ENCODE measurements at regions not wholly inside any gene's neighbourhood (a gene's known extent, or its start where the extent isn't known, plus 50 kb on each side); places are given as distances from the start of the nearest gene placed in this dataset.

DNA sequence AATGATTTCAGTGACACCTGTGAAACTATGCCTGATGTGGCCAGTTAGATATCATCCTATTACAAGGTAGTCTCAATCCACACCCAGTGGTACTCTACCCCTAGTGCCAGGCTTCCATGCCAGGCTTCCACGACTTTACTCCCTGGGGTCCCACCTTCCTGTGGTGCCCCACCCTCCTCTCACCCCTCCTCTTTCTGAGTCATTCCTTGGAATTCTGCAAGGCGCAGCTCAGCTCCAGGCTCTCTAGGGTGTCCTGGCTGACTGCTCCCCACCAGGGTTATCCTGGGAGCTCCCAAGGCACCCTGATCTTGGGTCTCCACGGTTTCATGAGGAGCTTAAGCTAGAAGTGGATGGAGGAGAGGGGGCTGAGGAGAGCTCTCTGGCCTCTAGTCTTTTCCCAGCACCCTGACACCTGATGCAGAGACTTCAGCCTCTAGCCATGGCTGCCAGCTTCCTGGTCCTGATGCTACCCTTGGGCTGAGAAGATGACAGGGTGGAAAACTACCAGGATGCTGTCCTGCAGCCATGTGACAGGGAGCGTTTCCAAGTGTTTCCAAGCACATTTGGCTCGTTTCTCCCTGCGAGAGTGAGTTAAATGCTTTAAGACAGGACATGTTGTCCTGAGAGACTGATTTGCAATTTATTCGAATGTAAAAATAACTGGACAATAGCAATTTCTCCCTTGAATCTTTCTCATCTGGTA, 1461.2 kb downstream of the TBC1D22A start:
- intact Hi-C loops (cut with DNase I): no loop called here
- no peak for DNase-seq (ENCODE audit: low spot score)

DNA sequence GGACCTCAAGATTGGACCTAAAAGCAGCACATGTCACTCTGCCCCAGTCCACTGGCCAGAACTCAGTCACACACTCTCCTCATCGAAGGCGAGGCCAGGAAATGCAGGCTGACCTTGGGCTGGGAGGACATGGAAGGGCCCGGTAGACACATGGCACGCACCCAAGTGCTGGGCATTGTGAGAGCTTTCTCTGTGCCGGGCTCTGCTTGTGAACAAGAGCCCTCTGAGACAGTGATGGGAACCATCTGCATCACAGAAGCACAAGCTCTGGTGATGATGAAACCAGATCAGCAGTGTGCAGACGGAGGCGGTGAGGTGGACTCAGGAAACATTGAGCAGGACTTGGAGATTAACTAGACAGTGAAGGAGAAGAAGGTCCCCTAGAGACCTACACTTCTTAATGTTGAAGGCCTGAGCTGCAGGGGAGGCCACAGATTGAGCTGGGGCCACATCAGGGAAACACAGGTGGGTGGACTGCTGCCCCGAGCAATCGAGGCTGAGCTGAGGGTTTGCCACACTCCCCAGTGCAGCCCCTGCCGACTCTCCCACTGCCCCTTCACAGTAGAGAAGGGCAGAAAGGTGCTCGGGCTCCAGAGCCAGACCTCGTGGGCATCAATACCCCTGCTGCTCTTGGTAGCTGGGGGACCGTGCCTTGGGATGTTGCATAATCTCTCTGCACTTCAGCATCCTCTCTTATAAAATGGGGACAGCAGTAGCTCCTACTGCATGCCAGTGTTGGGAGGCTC, 1460.5 kb downstream of the TBC1D22A start:
- DNase-seq (ENCODE audit: low spot score): no peak

DNA sequence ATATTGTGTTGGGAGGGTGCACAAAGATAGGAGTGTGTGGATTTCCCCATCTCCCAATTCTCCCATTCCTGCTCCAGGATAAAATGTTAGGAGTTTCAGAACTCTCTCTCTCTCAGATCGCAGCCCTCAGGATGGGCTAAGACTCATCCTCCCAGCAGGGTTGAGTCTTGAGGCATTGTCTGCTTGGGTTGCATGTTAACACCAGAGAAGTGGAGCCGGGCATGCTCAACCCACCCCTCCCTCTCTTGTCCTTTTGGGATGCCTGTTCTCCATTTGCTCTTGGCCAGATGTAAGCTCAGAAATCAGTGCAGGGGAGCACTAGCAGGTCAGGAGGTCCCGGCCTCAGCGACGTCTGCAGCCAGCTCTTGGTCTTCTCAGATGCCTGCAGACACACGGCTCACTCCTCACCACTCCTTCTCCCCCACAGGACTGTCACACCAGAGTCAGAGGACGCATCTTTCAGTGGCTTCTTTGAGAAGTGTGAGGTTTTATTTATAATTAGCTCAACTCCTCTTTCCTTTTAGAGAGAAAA, 1456.5 kb downstream of the TBC1D22A start:
- intact Hi-C loops (cut with DNase I): no loop called here
- no peak for DNase-seq (ENCODE audit: low spot score)

More for the DNA sequence above, 1460.5 kb downstream of the TBC1D22A start:
- intact Hi-C loops (cut with DNase I): no loop called here

DNA sequence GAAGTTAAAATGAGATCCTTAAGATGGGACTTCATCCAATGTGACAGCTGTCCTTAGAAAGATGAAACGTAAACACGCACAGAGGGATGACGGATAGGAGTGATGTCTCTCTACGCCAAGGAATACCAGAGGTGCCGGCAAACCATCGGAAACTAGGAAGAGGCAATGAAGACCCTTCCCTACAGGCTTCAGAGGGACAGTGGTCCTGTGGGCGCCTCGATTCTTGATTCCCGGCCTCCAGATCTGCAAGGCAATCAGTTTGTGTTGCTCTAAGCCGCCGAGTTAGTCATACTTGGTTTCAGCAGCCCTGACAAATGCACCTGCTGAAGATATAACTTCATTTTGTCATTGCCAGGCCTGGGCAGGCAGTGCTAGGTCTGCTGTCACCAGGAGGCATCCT, 1455.1 kb downstream of the TBC1D22A start:
- no peak for DNase-seq (ENCODE audit: low spot score)
- intact Hi-C loops (cut with DNase I): no loop called here

DNA sequence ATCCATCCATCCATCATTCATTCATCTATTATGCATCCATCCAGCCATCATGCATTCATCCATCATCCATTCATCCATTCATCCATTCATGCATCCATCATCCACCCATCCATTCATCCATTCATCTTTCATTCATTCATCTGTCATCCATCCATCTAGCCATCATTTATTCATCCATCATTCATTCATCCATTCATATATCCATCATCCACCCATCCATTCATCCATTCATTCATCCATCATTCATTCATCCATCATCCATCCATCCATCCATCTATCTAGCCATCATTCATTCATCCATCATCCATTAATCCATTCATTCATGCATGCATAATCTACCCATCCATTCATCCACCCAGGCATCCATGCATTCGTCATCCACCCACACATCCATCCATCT, 1450.3 kb downstream of the TBC1D22A start:
- intact Hi-C loops (cut with DNase I): no loop called here
- no peak for DNase-seq (ENCODE audit: low spot score)

DNA sequence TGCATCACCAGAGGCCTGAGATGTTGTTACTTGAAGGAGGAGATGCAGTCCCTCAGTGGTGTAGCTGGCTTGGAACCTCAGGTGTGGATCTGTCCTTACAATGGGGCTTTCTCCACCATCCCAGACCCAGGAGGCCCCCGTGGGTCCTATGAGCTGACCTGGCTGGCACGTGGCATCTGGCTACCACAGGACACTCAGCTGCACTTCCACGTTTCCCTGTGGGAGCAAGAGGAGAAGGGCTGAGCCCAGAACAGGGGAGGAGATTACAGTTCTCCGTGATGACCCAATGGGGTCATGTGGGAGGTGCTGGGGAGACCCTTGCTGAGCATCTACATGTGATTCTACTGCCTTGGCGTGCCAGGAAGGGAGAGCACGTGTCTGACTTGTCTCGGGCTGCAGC, 1448.4 kb downstream of the TBC1D22A start:
- intact Hi-C loops (cut with DNase I): no loop called here
- DNase-seq (ENCODE audit: low spot score): no peak

DNA sequence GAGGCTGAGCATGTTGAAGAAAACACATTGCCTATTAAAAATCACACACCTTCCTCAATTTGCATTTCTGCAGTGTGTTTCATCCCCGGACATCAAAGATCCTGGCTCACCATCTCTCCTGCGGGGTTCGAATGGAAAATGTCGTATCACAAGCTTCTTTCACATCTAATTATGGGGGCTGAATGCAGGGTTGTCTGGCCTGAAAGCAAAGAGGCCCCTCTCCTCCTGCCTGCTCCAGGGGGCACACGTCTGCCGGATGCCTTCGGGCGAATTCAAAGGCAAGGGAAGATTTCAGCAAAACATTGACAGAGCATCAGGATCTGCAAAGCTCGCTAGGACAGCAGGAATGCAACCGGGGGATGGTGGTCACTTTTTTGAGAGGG, 1447.7 kb downstream of the TBC1D22A start:
- DNase-seq (ENCODE audit: low spot score): no peak
- intact Hi-C loops (cut with DNase I): no loop called here

DNA sequence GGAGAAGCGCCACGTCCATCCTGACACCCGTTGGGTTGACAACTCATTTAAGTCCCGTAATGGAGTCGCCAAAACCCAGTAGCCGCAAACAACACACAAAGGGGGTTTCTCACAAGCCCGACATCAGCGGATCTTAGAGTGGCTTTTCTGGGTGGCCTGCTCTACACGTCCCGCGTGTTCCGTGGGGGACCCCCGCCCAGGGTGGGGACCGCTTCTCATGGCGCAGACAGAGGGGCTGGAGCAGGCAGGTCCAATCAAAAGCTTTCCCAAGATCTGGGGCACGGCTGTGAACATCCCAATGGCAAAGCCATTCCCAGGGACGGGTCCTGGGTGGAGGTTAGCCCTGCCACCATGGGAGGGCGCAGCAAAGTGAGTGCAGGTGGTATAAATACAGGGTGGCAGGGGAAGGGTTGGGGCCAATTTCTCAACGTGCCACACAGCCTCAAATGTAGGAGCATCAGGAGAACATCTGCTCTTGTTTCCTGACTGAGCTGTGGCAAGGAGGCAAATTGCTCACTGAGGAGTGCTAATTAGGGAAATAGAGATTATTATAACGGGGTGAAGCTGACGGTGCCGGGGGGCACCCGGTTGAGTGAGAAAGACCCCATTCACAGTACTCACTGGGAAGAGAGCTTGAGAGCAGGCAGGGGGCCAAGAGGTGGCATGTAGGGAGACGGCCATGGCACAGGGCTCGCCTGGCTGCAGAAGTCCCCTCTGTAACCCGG, 1447.2 kb downstream of the TBC1D22A start:
- DNase-seq (ENCODE audit: low spot score): no peak
- intact Hi-C loops (cut with DNase I): no loop called here

DNA sequence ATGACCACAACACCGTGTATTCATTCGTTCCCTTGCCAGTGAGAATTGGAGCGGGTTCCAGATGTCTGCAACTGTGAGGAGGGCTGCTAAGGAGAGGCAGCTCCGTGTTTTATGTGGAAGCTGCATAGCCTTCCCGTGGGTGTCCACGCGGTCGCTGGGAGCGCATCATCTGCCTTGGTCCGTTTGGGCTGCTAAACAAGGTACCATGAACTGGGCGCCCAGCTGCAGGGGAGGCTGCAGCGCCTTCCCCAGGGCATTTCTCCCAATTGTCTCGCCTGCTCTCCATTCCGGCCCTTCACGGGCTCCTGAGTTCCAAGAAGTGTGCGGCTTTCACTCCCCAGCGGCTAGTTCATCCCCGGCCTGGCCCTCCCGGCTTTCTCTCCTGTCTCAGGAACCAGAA, 1446.4 kb downstream of the TBC1D22A start:
- peak; percentile 71 for DNase-seq (ENCODE audit: low spot score)
- intact Hi-C loops (cut with DNase I): no loop called here

DNA sequence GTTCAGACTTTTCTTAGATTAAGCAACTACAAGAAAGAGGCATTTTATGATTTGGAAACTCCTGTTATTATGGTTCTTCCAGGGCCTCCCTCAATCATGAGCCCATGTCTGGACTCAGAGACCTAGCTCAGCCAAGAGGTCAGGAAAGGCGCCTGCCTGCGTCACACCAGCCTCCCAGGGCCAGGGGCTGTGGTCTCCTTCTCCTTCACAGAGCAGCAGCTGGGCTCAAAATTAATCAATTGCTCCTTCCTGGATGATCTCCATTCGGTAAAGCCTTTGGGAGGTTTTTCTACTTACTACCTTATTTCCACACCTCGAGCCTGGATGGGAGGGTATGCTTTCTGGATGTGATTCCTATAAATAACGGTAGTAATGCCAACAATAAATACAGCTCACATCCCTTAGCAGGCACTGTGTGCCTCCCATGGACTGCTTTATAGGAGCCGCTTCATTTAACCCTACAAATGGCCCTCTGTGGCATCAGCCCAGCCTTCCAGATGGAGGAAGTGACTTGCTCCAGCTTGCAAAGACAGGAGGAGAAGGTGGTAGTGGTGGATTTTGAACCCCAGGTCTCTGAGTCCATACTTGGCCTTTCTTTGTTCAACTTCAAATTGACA, 1445.6 kb downstream of the TBC1D22A start:
- intact Hi-C loops (cut with DNase I): no loop called here
- no peak for DNase-seq (ENCODE audit: low spot score)

DNA sequence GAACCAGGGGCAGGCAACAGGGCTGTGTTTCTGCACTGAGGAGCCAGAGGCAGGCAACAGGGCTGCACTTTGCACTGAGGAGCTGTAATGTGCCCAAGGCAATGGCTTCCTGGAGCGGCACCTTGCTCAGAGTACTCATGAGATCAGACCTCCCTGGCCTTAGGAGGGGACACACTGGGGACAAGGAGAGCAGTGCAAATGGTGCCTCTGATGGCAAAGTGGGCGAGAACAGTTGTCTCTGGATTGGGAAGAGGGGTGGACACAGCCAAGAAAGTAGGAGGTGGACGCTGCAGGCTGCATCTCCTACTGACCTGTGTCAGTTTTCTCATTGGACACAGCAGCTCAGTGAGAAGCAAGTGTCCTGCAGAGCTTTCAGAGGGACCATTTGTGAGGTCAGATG, 1443.3 kb downstream of the TBC1D22A start:
- no peak for DNase-seq (ENCODE audit: low spot score)
- intact Hi-C loops (cut with DNase I): no loop called here

DNA sequence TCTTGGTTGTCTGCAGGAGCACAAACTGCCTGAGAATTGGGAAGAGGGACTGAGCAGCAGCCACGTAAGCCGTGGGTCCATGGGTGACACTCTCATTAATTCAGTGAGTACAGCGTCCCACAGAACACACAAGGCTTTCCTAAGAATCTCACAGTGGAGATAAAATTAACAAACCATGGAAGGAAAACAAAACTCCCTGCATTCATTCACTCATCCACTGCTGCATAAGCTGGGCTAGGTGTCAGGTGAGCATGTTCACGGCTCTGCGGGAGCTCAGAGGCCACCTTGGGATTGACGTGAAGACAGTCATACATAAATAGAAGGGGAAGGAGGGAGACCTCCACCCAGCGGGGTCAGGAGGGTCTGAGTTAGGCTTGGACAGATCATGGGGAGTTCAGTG, 1442.7 kb downstream of the TBC1D22A start:
- intact Hi-C loops (cut with DNase I): no loop called here
- no peak for DNase-seq (ENCODE audit: low spot score)

DNA sequence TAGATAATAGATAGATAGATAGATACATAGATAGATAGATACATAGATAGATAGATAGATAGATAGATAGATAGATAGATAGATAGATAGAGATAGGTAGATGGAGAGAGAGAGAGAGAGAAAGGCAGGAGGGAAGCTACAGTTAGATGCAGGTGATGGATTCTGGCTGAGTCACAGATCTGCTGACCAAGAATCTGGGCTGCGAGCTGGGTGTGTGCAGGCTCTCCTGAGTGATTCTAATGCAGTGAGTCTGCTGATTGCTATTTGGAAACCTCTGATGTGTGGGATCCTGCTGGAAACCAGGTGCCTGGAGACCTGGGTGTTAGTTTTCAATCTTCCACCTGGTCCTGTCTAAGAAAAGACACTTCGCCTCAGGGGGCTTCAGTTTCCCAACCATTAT, 1441.8 kb downstream of the TBC1D22A start:
- DNase-seq (ENCODE audit: low spot score): no peak
- intact Hi-C loops (cut with DNase I): no loop called here

DNA sequence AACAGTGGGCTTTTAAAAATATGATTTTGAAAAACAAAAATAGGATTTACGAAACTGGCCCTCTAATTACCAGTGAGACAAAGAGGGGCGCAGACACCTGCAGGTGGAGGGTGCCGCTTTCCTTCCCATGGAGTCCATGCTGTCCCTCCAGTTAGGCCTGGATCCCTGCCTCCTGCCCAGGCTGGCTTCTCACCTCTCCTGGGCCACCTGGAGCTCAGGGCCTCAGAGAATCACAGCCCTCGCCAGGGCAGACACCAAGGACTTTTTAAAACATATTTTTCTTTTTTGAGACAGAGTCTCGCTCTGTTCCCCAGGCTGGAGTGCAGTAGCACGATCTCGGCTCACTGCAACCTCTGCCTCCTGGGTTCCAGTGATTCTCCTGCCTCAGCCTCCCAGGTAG, 1437.2 kb downstream of the TBC1D22A start:
- intact Hi-C loops (cut with DNase I): no loop called here
- no peak for DNase-seq (ENCODE audit: low spot score)

DNA sequence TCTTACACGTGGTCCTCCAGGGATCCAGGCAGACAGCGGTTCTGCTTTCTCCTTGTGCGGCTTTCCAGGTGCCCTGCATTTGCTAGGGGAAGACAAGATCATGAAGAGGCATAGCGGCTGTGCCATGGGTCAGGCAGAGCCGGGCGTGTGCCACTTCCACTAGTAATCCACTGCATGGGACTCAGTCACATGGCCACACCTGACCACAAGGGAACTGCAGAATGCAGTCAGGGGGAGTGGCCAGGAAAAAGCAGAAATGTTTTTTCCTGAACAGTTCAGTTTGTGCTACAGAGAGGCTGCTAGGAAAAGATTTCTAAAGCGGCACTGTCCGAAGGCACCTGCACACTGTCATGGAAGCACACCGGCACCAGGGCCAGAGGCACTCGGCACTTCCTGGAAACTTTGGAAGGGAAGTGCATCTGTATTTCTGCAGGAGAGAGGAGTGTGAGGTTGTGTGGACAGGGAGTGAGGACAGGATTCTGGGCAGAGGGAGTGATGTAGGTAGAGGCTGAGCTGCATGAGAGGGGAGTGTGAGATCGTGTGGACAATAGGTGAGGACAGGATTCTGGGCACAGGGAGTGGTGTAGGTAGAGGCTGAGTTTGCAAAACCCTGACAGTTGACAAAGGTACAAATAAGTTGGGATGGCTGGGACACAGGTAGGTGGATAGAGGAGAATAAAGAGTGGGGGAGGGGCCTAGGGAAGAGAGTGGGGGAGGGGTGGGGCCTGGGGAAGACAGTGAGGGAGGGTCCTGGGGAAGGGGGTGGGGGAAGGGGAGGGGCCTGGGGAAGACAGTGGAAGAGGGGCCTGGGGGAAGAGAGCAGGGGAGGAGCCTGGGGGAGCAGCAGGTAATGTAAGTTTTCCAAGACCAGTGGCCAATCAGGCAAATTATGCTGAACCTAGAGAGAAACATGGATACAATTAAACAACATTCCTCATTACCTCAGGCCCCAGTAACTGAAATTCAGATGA, 1436.3 kb downstream of the TBC1D22A start:
- DNase-seq (ENCODE audit: low spot score): no peak
- intact Hi-C loops (cut with DNase I): no loop called here

DNA sequence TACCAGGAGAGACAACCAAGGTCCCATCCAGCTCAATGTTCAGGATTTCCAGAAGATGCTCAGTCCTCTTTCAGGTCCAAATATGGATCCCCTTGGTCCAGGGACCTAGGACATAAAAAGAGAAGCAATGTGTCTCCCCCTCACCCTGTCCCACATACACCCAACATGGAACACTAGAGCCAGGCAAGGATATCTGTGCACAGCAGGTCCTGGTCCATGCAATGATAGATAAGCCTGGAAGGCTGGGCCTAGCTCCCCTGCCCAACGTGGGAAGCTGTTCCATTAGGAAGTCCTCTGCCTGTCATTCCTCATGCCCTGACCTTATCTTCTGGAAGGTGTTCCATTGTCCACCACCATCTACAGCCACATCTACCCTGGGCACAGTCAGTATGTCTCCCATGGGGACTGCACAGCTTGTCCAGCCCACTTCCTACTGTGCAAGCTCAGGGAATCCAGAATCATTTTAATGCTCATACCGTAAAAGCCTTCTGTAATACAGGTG, 1434.8 kb downstream of the TBC1D22A start:
- DNase-seq (ENCODE audit: low spot score): no peak

DNA sequence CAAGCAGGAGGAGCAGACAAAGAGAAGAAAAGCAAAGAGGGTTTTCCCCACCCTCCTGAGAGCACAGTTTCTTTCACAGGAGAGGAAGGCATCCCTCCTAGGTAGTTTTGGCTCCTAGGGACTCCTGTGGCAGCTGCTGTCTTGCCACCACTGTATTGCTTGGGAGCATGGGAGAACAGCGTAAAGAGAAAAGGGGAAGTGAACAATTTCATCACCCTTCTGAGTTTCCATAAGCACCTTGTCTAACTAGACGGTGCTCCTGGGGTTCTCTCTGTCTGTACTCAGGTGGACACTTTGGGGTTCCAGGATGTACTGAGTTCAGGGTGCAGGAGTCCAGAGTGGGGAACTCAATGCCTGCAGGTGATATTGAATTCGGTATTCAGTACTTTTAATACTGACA, 1430.5 kb downstream of the TBC1D22A start:
- intact Hi-C loops (cut with DNase I): no loop called here
- DNase-seq (ENCODE audit: low spot score): no peak

More for the DNA sequence above, 1434.8 kb downstream of the TBC1D22A start:
- intact Hi-C loops (cut with DNase I): no loop called here

DNA sequence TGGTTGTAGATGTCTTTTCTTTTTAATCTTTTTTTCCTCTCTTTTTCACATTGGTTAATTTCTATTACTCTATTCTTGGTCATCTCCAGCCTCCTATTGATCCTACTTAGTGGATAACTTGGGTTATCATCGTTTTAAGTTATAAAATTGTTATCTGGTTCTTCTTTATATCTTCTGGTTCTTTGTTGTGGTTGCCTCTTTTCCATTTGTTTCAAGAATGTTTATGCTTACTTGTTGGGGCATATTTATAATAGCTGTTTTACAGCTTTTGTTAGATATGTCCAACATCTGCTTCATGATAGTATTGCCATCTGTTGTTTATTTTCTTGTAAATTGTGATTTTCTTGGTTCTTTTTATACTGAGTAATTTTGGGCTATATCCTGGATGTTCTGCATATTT, 1429.6 kb downstream of the TBC1D22A start:
- intact Hi-C loops (cut with DNase I): no loop called here

More for the DNA sequence above, 1429.6 kb downstream of the TBC1D22A start:
- no peak for DNase-seq (ENCODE audit: low spot score)
